ENCODE measurements at regions not wholly inside any gene's neighbourhood (a gene's known extent, or its start where the extent isn't known, plus 50 kb on each side); places are given as distances from the start of the nearest gene placed in this dataset.

DNA sequence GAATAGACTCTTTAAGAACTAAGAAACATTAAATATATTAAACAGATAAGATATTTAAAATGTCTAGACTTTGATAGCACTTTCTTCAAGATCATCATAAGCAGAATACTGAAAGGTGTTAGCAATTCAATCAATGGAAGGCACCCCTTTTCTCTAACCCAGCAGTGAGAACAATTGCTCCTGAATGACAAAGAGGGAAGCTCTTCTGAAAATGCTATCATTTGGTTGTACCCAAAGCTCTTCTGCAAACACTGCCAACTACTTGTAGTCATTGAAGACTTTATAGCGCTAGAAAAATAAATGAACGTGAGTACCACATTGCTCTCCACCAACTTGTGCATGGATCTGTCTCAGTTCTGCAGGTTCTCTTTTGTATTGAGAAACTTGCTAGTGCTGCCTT is 62.2 kb upstream of the LMO3 start:
- no peak for DNase-seq

DNA sequence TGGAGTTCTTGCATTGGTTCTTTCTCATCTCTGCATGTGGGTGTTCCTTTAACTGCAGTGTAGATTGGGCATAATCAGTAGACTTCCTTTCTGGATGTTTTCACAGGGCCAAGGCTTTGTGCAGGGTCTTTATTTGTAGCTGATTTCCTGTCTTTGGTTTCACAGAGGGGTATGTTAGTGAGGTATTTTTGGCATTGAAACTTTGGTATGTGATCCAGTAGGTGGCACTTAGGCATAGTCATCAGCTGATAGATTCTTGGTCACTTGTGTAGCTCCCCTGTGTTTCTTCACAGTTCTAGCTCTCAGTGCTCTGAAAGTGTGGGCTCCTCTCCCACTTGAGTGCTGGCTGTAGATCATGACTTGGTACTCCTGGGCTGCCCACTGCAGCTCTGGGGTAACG is 52.7 kb upstream of the LMO3 start:
- no peak for DNase-seq
